GM21786 (cell line): ENCODE measurements at regions not wholly inside any gene's neighbourhood (a gene's known extent, or its start where the extent isn't known, plus 50 kb on each side); places are given as distances from the start of the nearest gene placed in this dataset.

Source experiments
- ATAC-seq: cut with Tn5 transposase; IDR thresholded peaks from one replicate; pipeline ENCODE4 v1.9.1; 2021; ENCODE audit not compliant: unreplicated experiment

- no peak for ATAC-seq
These were observed 412.7 kb upstream of the SEL1L start for GRCh38 chr14:81946375-81946774.

GRCh38 chr14:81946834-81947798 is 413.5 kb upstream of the SEL1L start:
- ATAC-seq = no peak

DNA sequence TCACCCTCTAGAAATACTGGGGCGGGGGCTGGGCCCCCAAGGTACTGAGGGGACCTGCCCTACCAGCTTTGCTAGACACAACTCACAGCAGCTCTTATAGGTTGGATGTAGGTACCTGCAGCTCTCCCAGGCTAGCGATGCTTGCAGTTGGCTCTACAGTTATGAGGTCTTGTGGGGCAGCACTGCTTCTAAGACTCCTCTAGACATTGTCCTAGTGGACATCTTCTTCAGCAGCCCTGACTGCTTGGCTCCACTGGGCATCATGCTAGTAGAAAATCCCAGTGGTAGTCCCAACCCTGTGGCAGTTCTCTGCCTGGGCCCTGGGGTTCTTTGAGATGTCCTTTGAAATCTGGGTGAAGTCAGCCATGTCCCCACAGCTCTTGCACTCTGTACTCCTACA is 419.3 kb upstream of the SEL1L start:
- ATAC-seq = no peak

DNA sequence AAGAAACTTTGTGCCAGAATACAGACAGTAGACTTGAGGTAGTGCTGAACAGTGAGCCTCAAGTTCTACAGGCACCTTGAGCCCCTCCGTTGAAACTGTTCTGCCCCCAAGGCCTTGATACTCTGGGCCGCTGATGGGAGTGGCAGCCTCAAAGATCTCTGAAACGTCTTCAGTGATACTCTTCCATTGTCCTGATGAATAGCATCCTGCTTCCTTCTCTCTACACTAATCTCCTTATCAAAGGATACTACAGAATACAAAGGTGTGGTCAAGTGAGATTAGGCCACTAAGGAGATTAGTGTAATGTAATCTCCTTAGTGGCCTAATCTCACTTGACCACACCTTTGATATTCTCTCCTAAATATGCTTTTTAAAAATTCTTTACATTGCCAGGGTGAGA is 419.8 kb upstream of the SEL1L start:
- ATAC-seq = no peak

GRCh38 chr14:81955123-81955522 is 421.5 kb upstream of the SEL1L start:
- no peak for ATAC-seq

GRCh38 chr14:81960781-81961180 is 427.1 kb upstream of the SEL1L start:
- no peak for ATAC-seq

GRCh38 chr14:81963846-81964245 is 430.2 kb upstream of the SEL1L start:
- ATAC-seq = no peak

- no peak for ATAC-seq
These were observed 436.7 kb upstream of the SEL1L start for GRCh38 chr14:81970307-81970706.

GRCh38 chr14:81971911-81972310 is 438.3 kb upstream of the SEL1L start:
- no peak for ATAC-seq

DNA sequence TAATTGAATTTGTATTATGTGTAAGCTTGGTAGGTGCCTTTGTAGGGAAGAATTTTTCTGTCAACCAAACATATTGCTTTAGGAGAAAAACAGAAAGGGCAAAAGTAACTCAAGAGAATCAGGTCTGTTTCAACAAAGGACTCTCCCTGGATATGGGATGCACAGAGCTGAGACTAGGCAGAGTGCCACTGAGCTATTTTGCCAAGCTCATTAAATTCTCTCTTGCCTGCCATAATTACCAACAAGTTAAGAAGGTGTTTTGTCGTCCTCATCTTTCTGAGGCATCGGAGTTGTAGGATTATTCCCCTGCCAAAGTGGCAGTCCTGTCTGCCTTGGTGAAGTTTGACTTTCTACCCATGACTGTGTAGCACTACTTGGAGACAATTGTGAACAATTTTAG is 438.9 kb upstream of the SEL1L start:
- no peak for ATAC-seq

- no peak for ATAC-seq
These were observed 440.9 kb upstream of the SEL1L start for GRCh38 chr14:81974543-81974942.

GRCh38 chr14:81980601-81981306 is 447.1 kb upstream of the SEL1L start:
- no peak for ATAC-seq

DNA sequence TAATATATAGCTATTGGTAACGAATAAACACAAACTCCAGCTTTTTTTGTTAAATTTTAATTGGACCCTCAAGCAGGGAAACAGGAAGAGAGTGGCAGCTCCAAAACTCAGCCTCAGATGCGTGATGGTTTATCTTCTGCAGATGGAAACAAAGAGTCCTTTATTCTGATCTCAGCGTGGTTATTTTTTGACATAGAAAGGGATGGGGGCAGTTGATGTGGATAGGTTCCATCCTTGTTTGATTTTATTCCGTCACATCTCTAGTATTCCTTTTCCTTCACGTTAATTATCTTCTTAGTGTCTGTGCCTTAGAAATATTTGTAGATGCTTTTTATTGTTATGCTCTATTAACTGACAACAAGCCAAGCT is 447.6 kb upstream of the SEL1L start:
- no peak for ATAC-seq

DNA sequence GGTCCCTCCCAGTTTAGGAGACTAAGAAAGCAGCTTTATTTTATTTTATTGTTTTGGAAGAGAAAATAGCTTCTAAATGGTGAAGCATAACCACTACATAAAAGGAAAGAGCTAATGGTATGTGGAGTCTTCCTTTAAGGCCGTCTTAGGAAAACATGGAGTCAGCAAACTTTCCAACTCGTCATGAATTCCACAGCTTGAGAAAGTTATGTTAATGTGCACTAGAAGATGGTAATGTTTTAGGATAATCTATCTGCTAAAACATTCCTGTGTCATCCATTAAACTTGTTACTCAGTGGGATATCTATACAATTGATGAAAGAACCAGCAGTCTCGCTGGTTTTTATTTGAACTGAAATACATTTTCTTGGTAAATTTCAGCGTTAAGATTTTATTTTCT is 448.4 kb upstream of the SEL1L start:
- ATAC-seq = no peak

DNA sequence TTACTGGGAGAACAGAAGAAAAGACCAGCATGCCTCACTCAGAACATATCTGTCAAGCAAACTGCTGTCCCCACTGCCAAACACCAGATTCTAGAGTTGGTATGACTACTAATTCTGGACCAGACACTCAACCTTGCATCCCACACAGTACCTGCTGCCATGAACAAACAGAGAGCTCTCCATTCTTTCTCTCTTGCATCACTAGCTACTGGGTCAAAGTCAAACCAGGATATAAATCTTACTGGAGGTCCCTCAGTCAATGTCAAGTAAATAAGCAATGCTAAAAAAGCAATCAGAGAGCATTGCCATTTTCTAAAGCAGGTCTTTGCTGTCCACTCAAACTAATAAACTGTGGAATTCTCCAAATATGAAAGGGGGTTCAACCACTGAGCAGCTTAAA is 452.4 kb upstream of the SEL1L start:
- no peak for ATAC-seq

- no peak for ATAC-seq
These were observed 455.6 kb upstream of the SEL1L start for GRCh38 chr14:81989211-81989610.

DNA sequence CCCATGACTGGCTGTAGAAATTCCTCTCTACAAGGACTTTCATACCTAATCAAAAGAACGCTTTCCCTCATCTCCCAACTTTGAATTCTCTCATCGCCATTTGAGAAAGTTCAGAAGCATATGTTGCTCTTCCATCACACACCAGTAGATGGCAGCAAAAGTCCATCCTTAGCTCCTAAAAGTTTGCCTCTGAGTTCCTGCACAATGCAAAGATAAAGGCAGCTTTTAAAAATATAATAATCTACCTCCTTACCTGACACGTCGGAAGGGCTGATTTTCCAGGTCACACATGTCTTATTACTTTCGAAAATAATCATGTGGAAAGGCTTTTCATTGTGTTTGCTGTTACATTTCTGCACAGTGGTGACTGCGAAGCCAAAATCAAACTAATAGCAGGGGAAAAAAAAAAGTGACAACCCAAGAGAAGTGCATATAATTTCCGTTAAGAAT is 456.7 kb upstream of the SEL1L start:
- ATAC-seq = no peak

GRCh38 chr14:81991998-81992397 is 458.3 kb upstream of the SEL1L start:
- peak; percentile 46 for ATAC-seq

DNA sequence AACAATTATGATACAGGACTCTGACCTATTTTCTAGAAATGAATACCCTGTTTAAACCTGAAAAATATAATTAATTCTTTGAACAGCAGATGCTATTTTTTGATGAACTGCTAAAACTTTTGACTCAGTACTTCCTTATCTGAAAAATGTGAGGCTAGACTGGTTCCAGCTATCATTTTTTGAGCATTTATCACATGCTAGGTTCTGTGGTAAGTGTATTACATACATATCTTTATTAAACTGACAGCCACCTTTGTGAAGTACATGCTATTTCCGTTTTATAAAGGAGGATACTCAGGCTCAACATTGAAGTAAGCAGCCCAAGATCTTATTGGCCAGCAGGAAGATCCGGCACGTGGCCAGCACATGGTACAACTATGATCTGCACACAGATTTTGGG is 459.8 kb upstream of the SEL1L start:
- no peak for ATAC-seq

DNA sequence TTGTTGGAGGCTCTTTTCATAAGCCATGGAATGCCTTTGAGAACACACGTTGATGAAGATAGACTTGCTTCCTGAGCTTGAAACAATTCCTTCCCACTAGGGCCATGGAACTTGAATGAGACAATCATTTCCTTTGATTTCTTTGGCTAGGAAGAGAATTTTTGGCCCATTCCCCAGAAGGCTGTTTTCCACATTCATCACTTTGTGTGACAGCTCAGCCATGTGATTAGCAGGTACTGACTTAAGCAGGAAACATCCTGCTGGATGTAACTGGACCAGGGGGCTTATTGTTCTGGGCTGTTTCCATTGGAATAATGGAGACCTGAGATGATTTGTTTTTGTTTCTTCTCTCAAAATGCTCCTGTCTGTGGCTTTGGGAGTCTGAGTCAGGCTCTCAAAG is 469.8 kb upstream of the SEL1L start:
- no peak for ATAC-seq

- ATAC-seq = no peak
These were observed 475.4 kb upstream of the SEL1L start for GRCh38 chr14:82009076-82009475.

- no peak for ATAC-seq
These were observed 476.3 kb upstream of the SEL1L start for GRCh38 chr14:82009993-82010392.
